Caco-2 (cell line): ENCODE measurements at regions not wholly inside any gene's neighbourhood (a gene's known extent, or its start where the extent isn't known, plus 50 kb on each side); places are given as distances from the start of the nearest gene placed in this dataset.

Experiments
- BruUV-seq: library from RNA; stranded (reverse); fragments of 400-500 nt; replicated peaks from 2 replicates; lab custom pipeline; 2021; lab: Mats Ljungman, UMichigan
- CTCF ChIA-PET: fragments of 300-600 bp; sonication (Branson Sonifier 250); formaldehyde crosslinking; loops from one replicate; lab custom pipeline; 2022; ENCODE audit warnings: antibody characterized with exemption; lab: Charles Lee
- POLR2A ChIA-PET: fragments of 300-600 bp; sonication (Branson Sonifier 250); formaldehyde crosslinking; loops from one replicate; lab custom pipeline; 2022; ENCODE audit warnings: antibody characterized with exemption; lab: Charles Lee
- DNase-seq, 2 experiments: peaks; one replicate each; pipeline versions ENCODE4 v3.0.0 to v3.0.0-alpha.2; 2020 to 2022
- H3K27me3 ChIP-seq: replicated peaks from 2 replicates; pipeline ENCODE4 v1.6.0; 2011; ENCODE audit warnings: low read length; ENCODE audit not compliant: control insufficient read depth, insufficient read depth
- H3K36me3 ChIP-seq: 2 replicates; pipeline ENCODE4 v1.5.1; 2011; ENCODE audit warnings: low read length; ENCODE audit not compliant: control insufficient read depth, insufficient read depth
- H3K4me1 ChIP-seq: fragments of 250-450 bp; sonication (Bioruptor Pico); 2 replicates; pipeline ENCODE4 v1.5.1; 2020; ENCODE audit warnings: mild to moderate bottlenecking
- H3K4me3 ChIP-seq: 2 replicates; pipeline ENCODE4 v1.5.1; 2011; ENCODE audit warnings: low read depth, mild to moderate bottlenecking, control low read depth, low read length
- H3K9me3 ChIP-seq: fragments of 250-450 bp; sonication (Bioruptor Pico); 2 replicates; pipeline ENCODE4 v1.5.1; 2020; ENCODE audit warnings: mild to moderate bottlenecking, moderate library complexity
- H3K27ac Mint-ChIP-seq: one replicate; pipeline ENCODE4 v1.8.0; 2022; ENCODE audit warnings: mixed read lengths; ENCODE audit not compliant: unreplicated experiment
- H3K27me3 Mint-ChIP-seq: one replicate; pipeline ENCODE4 v1.8.0; 2022; ENCODE audit warnings: mixed read lengths; ENCODE audit not compliant: insufficient read depth, unreplicated experiment
- H3K36me3 Mint-ChIP-seq: one replicate; pipeline ENCODE4 v1.8.0; 2022; ENCODE audit warnings: mild to moderate bottlenecking, mixed read lengths; ENCODE audit not compliant: insufficient read depth, unreplicated experiment
- H3K4me1 Mint-ChIP-seq: one replicate; pipeline ENCODE4 v1.8.0; 2022; ENCODE audit warnings: low read depth, mixed read lengths; ENCODE audit not compliant: unreplicated experiment
- H3K4me3 Mint-ChIP-seq: one replicate; pipeline ENCODE4 v1.8.0; 2022; ENCODE audit warnings: mild to moderate bottlenecking, moderate library complexity, mixed read lengths; ENCODE audit not compliant: unreplicated experiment
- H3K9me3 Mint-ChIP-seq: one replicate; pipeline ENCODE4 v1.8.0; 2022; ENCODE audit warnings: mixed read lengths; ENCODE audit not compliant: unreplicated experiment
- CTCF ChIP-seq, 2 experiments: fragments of 200-600 bp in 1 of 2; IDR thresholded peaks; 1 replicate in 1 of 2; 2 replicates in 1 of 2; pipeline versions ENCODE4 v1.5.1 to v1.8.0; 2011 to 2022; ENCODE audit warnings: antibody characterized with exemption in 1 of 2, control low read depth in 1 of 2, inconsistent platforms in 1 of 2, low read depth in 1 of 2, low read length in 1 of 2, mild to moderate bottlenecking in 1 of 2, moderate library complexity in 1 of 2; ENCODE audit not compliant: insufficient read depth in 1 of 2, severe bottlenecking in 1 of 2, unreplicated experiment in 1 of 2
- intact Hi-C: fragments of 100-400 bp; cut with micrococcal nuclease; formaldehyde crosslinking; loops from one replicate; pipeline ENCODE4 v1.10.0; 2022; ENCODE audit not compliant: unreplicated experiment

DNA sequence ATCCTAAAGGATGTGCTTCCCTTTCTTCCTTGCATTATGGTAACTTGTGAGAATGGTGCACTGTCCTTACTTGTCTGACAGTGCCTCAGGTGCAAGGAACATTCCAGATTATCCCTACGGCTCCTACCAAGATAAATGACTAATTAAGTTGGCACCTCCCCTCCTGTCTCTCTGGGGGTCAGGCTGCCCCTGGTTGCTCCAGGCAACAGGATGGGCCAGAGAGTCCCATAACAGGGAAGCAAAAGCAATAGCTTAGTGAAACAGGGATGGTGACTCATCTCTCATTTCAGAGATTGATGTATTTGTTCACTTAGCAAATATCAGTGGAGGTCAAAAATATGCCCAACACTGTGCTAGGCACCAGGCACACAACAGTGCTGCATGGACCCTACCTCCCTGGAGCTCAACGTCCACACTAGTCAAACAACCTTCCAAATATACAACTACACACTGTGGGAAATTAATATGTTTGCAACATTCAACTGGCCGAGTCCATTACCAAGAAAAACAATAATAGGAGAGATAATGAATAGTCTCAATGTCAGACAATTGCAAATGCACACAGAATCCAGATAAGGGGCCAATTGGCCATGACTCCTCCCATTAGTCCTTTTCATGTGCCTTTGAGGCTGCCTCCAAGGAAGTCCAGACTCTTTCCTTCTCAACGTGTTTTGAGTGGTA is 249.0 kb downstream of the TLE3 start:
- no peak for TF ChIP-seq CTCF (IDR thresholded peaks at IDR 0.05; ENCODE audit: insufficient read depth in 1 of 2, low read depth in 1 of 2, low read length in 1 of 2, severe bottlenecking in 1 of 2, unreplicated experiment in 1 of 2)
- intact Hi-C loops, result no loop called here
- BruUV-seq, result no TSS peak
- ChIA-PET CTCF (no interaction called here), POLR2A (no interaction called here)
- Mint-ChIP-seq H3K27me3 (peaks cover 5% of the 10 kb centered on the region), H3K36me3 (no peaks in the 10 kb centered on the region), H3K4me1 (no peaks in the 10 kb centered on the region), H3K9me3 (no peaks in the 10 kb centered on the region), H3K27ac (no peak overlapping the region), H3K4me3 (no peak overlapping the region)
- H3K4me1 ChIP-seq, result no peaks in the 10 kb centered on the region
- no peak for DNase-seq
- H3K36me3 ChIP-seq, result no peaks in the 10 kb centered on the region
- H3K9me3 ChIP-seq, result no peaks in the 10 kb centered on the region
- H3K4me3 ChIP-seq, result no peak overlapping the region
- H3K27me3 ChIP-seq, result no peaks in the 10 kb centered on the region

GRCh38 chr15:69849232-69849610 is 248.5 kb downstream of the TLE3 start:
- POLR2A ChIA-PET, result no interaction called here
- Histone ChIP-seq H3K27me3 (no peaks in the 10 kb centered on the region), H3K4me3 (no peak overlapping the region), H3K36me3 (no peaks in the 10 kb centered on the region), H3K9me3 (no peaks in the 10 kb centered on the region), H3K4me1 (no peaks in the 10 kb centered on the region)
- no peak for TF ChIP-seq CTCF (IDR thresholded peaks at IDR 0.05; ENCODE audit: insufficient read depth in 1 of 2, low read depth in 1 of 2, low read length in 1 of 2, severe bottlenecking in 1 of 2, unreplicated experiment in 1 of 2)
- Mint-ChIP-seq H3K27ac (no peak overlapping the region), H3K36me3 (no peaks in the 10 kb centered on the region), H3K9me3 (no peaks in the 10 kb centered on the region), H3K4me1 (no peaks in the 10 kb centered on the region), H3K27me3 (peaks cover 5% of the 10 kb centered on the region), H3K4me3 (no peak overlapping the region)
- no TSS peak for BruUV-seq
- CTCF ChIA-PET, result no interaction called here
- DNase-seq, result no peak
- intact Hi-C loops, result no loop called here

GRCh38 chr15:69852482-69852881 is 245.2 kb downstream of the TLE3 start:
- Histone ChIP-seq H3K9me3 (no peaks in the 10 kb centered on the region), H3K4me1 (no peaks in the 10 kb centered on the region), H3K4me3 (no peak overlapping the region), H3K27me3 (no peaks in the 10 kb centered on the region), H3K36me3 (no peaks in the 10 kb centered on the region)
- no peak overlapping the region for H3K27ac Mint-ChIP-seq
- H3K9me3 Mint-ChIP-seq, result no peaks in the 10 kb centered on the region
- no peak for TF ChIP-seq CTCF (IDR thresholded peaks at IDR 0.05; ENCODE audit: insufficient read depth in 1 of 2, low read depth in 1 of 2, low read length in 1 of 2, severe bottlenecking in 1 of 2, unreplicated experiment in 1 of 2)
- ChIA-PET CTCF (no interaction called here), POLR2A (no interaction called here)
- intact Hi-C loops, result no loop called here
- peaks cover 2% of the 10 kb centered on the region for H3K27me3 Mint-ChIP-seq
- no peak overlapping the region for H3K4me3 Mint-ChIP-seq
- no peak for DNase-seq
- no peaks in the 10 kb centered on the region for H3K36me3 Mint-ChIP-seq
- H3K4me1 Mint-ChIP-seq, result no peaks in the 10 kb centered on the region
- BruUV-seq, result no TSS peak
